ENCODE measurements at regions not wholly inside any gene's neighbourhood (a gene's known extent, or its start where the extent isn't known, plus 50 kb on each side); places are given as distances from the start of the nearest gene placed in this dataset.

DNA sequence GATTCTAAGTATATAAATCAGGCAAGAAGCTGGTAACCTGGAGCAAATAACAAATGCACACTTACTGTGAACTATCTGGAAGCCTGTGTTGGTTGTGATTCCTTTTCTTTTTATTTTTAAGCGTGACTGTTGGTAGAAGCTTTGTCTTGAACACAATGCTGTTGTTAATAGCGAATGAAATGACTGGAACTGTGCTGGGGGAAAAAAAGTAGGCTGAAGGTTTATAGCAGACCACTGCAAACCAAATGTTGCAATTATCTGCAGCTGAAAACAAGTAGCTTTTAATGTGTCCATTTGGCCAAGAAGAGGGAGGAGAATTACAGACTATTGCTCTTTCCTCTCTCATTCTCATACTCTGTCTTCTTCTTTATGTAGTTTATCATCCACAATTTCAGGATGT lies 184.5 kb upstream of the DNAJC19 start:
- TF ChIP-seq YY1 (IDR thresholded peaks at IDR 0.05; ENCODE audit: insufficient read depth, insufficient read length) (no peak), ZNF274 (IDR thresholded peaks at IDR 0.05; ENCODE audit: low read depth, low read length) (no peak)

All from NT2/D1 (cell line).